Astrocyte (in vitro differentiated cells and primary cell): ENCODE measurements at regions not wholly inside any gene's neighbourhood (a gene's known extent, or its start where the extent isn't known, plus 50 kb on each side); places are given as distances from the start of the nearest gene placed in this dataset.

Source experiments
- DNase-seq: peaks from one replicate; pipeline ENCODE4 v3.0.0-alpha.2; 2010; ENCODE audit warnings: low read depth
- FAIRE-seq: peaks from 2 replicates; lab custom pipeline; 2011; peaks lifted over from hg19 to GRCh38; lab: Jason Lieb, UNC
- H2AFZ ChIP-seq: 2 replicates; pipeline ENCODE4 v1.6.0; 2012; ENCODE audit warnings: low read depth, low read length, inconsistent platforms
- H3K27ac ChIP-seq: 2 replicates; pipeline ENCODE4 v1.5.1; 2011; ENCODE audit warnings: low read depth, low read length, inconsistent platforms
- H3K27me3 ChIP-seq: 2 replicates; pipeline ENCODE4 v1.6.0; 2011; ENCODE audit warnings: low read length, inconsistent platforms; ENCODE audit not compliant: insufficient read depth
- H3K36me3 ChIP-seq: 2 replicates; pipeline ENCODE4 v1.5.1; 2011; ENCODE audit warnings: low read length, inconsistent platforms; ENCODE audit not compliant: insufficient read depth
- H3K4me1 ChIP-seq: 2 replicates; pipeline ENCODE4 v1.5.1; 2011; ENCODE audit warnings: low read length, inconsistent platforms; ENCODE audit not compliant: insufficient read depth
- H3K4me2 ChIP-seq: 2 replicates; pipeline ENCODE4 v1.6.0; 2012; ENCODE audit warnings: low read length, inconsistent platforms
- H3K4me3 ChIP-seq: 2 replicates; pipeline ENCODE4 v1.5.1; 2011; ENCODE audit warnings: low read depth, mild to moderate bottlenecking, low read length, inconsistent platforms; ENCODE audit not compliant: insufficient read depth
- H3K79me2 ChIP-seq: 2 replicates; pipeline ENCODE4 v1.6.0; 2012; ENCODE audit warnings: mild to moderate bottlenecking, low read length, inconsistent platforms; ENCODE audit not compliant: insufficient read depth
- H3K9ac ChIP-seq: 2 replicates; pipeline ENCODE4 v1.6.0; 2012; ENCODE audit warnings: mild to moderate bottlenecking, low read length, inconsistent platforms
- H3K9me3 ChIP-seq: 2 replicates; pipeline ENCODE4 v1.5.1; 2012; ENCODE audit warnings: low read depth, mild to moderate bottlenecking, low read length, inconsistent platforms; ENCODE audit not compliant: insufficient read depth
- H4K20me1 ChIP-seq: 2 replicates; pipeline ENCODE4 v1.6.0; 2012; ENCODE audit warnings: low read length, inconsistent platforms; ENCODE audit not compliant: insufficient read depth
- H3K27ac Mint-ChIP-seq: one replicate; pipeline ENCODE4 v1.8.0; 2021; ENCODE audit warnings: mild to moderate bottlenecking, mixed read lengths; ENCODE audit not compliant: unreplicated experiment
- H3K27me3 Mint-ChIP-seq: one replicate; pipeline ENCODE4 v1.8.0; 2021; ENCODE audit warnings: low read depth, mixed read lengths; ENCODE audit not compliant: unreplicated experiment
- H3K36me3 Mint-ChIP-seq: one replicate; pipeline ENCODE4 v1.8.0; 2021; ENCODE audit warnings: low read depth, mixed read lengths; ENCODE audit not compliant: unreplicated experiment
- H3K4me1 Mint-ChIP-seq: one replicate; pipeline ENCODE4 v1.8.0; 2021; ENCODE audit warnings: low read depth, mixed read lengths; ENCODE audit not compliant: unreplicated experiment
- H3K4me3 Mint-ChIP-seq: one replicate; pipeline ENCODE4 v1.8.0; 2021; ENCODE audit warnings: mild to moderate bottlenecking, moderate library complexity, mixed read lengths; ENCODE audit not compliant: unreplicated experiment
- H3K9me3 Mint-ChIP-seq: one replicate; pipeline ENCODE4 v1.8.0; 2021; ENCODE audit warnings: mild to moderate bottlenecking, mixed read lengths; ENCODE audit not compliant: unreplicated experiment
- CTCF ChIP-seq: IDR thresholded peaks from 2 replicates; pipeline ENCODE4 v1.5.1; 2011; ENCODE audit warnings: low read depth, mild to moderate bottlenecking, inconsistent platforms, low read length, moderate library complexity; ENCODE audit not compliant: insufficient read depth
- EZH2 ChIP-seq: IDR thresholded peaks from 2 replicates; pipeline ENCODE4 v1.6.1; 2012; ENCODE audit warnings: mild to moderate bottlenecking, low read length, inconsistent platforms; ENCODE audit not compliant: insufficient read depth

GRCh38 chrY:7744691-7745580, 833.4 kb upstream of the AMELY start:
- no peaks in the 10 kb centered on the region for H3K36me3 Mint-ChIP-seq

DNA sequence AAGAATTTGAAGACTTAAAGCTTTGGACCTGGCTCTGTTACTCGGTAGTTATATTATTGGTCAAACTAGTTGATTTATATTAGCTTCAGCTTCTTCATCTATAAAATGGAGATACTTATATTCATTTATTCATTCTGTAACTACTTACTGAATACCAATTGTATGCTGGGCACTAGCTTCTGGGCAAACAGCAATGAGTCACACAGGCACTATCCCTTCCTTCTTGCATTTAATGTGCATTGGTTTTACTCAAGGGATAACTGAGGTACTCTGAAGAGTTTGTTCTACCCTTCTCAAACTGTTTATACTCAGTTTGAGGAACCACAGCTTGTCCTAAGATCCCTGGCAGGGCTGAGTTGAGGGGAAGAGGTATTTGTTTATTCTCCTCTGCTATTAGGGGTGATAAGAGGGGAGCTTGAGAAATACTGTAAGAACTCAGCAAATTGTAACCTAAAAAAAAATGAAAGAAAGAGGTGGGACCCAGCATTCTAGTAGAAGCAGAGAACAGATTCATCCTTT, 825.4 kb upstream of the AMELY start:
- TF ChIP-seq CTCF (no peak), EZH2 (no peak)
- no peaks in the 10 kb centered on the region for H3K9me3 Mint-ChIP-seq
- H3K27me3 Mint-ChIP-seq: no peaks in the 10 kb centered on the region
- no peaks in the 10 kb centered on the region for H3K36me3 ChIP-seq
- H3K4me3 ChIP-seq: no peak overlapping the region
- no peaks in the 10 kb centered on the region for H3K4me1 ChIP-seq
- FAIRE-seq (no peak), DNase-seq (no peak)
- H3K27me3 ChIP-seq: no peaks in the 10 kb centered on the region
- no peak overlapping the region for H2AFZ ChIP-seq
- peaks cover 3% of the 10 kb centered on the region for H3K4me1 Mint-ChIP-seq
- no peaks in the 10 kb centered on the region for H4K20me1 ChIP-seq
- no peak overlapping the region for H3K4me2 ChIP-seq
- H3K36me3 Mint-ChIP-seq: no peaks in the 10 kb centered on the region
- H3K9me3 ChIP-seq: no peaks in the 10 kb centered on the region
- H3K27ac Mint-ChIP-seq: no peak overlapping the region
- H3K79me2 ChIP-seq: no peaks in the 10 kb centered on the region
- no peak overlapping the region for H3K27ac ChIP-seq
- H3K4me3 Mint-ChIP-seq: no peak overlapping the region
- H3K9ac ChIP-seq: no peak overlapping the region

More at GRCh38 chrY:7744691-7745580, 833.4 kb upstream of the AMELY start:
- no peak for TF ChIP-seq EZH2
- TF ChIP-seq CTCF: no peak
- Histone ChIP-seq H3K4me2 (no peak overlapping the region), H4K20me1 (no peaks in the 10 kb centered on the region), H3K27ac (no peak overlapping the region), H3K27me3 (no peaks in the 10 kb centered on the region), H3K4me1 (no peaks in the 10 kb centered on the region), H3K4me3 (no peak overlapping the region), H3K9ac (no peak overlapping the region), H3K79me2 (no peaks in the 10 kb centered on the region), H3K9me3 (no peaks in the 10 kb centered on the region), H3K36me3 (no peaks in the 10 kb centered on the region), H2AFZ (no peak overlapping the region)
- H3K4me3 Mint-ChIP-seq: no peak overlapping the region
- H3K27me3 Mint-ChIP-seq: no peaks in the 10 kb centered on the region
- FAIRE-seq (no peak), DNase-seq (no peak)
- H3K27ac Mint-ChIP-seq: peak overlapping the region; percentile 10
- H3K9me3 Mint-ChIP-seq: no peaks in the 10 kb centered on the region
- H3K4me1 Mint-ChIP-seq: peaks cover 7% of the 10 kb centered on the region

DNA sequence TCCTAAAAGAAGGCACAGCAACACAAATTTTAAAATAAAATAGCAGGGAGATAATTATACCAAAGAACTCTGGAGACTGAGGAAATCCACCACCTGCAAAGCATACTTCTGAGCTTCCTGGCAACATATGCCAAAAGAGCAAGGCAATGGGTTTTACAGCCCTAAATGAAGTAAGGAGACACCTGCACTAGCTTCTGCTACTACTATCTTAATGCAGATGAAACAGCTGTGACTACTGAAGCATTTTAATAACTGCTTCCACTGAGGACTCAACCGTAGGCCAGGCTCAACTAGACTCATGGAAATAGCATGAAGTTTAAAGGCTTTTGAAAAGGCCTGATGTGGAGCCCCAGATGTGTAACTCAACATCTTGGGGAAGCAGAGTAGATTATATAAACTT, 820.1 kb upstream of the AMELY start:
- TF ChIP-seq CTCF: no peak
- TF ChIP-seq EZH2: no peak
- Histone ChIP-seq H2AFZ (no peak overlapping the region), H3K4me1 (no peaks in the 10 kb centered on the region), H3K79me2 (no peaks in the 10 kb centered on the region), H4K20me1 (no peaks in the 10 kb centered on the region), H3K4me3 (no peak overlapping the region), H3K9me3 (no peaks in the 10 kb centered on the region), H3K36me3 (no peaks in the 10 kb centered on the region), H3K9ac (no peak overlapping the region), H3K4me2 (no peak overlapping the region), H3K27ac (no peak overlapping the region), H3K27me3 (no peaks in the 10 kb centered on the region)
- H3K9me3 Mint-ChIP-seq: no peaks in the 10 kb centered on the region
- H3K36me3 Mint-ChIP-seq: no peaks in the 10 kb centered on the region
- peaks cover 7% of the 10 kb centered on the region for H3K4me1 Mint-ChIP-seq
- no peak overlapping the region for H3K4me3 Mint-ChIP-seq
- no peak overlapping the region for H3K27ac Mint-ChIP-seq
- H3K27me3 Mint-ChIP-seq: no peaks in the 10 kb centered on the region
- DNase-seq (no peak), FAIRE-seq (no peak)
